DMS 273 treated with DMSO at 0.1 percent for 48 hours (cell line): ENCODE measurements at regions not wholly inside any gene's neighbourhood (a gene's known extent, or its start where the extent isn't known, plus 50 kb on each side); places are given as distances from the start of the nearest gene placed in this dataset.
"Not testable (repeated sequence)": the region's sequence is repeated elsewhere in the genome, so short reads cannot be mapped to it uniquely, and the experiment has no call there.

Source experiments
- DNase-seq: peaks from one replicate; lab custom pipeline; 2025; lab: John Stamatoyannopoulos, UW

- DNase-seq: no peak
Measured at GRCh38 chr7:73918926-73919693, 58.2 kb downstream of the TMEM270 start.

DNA sequence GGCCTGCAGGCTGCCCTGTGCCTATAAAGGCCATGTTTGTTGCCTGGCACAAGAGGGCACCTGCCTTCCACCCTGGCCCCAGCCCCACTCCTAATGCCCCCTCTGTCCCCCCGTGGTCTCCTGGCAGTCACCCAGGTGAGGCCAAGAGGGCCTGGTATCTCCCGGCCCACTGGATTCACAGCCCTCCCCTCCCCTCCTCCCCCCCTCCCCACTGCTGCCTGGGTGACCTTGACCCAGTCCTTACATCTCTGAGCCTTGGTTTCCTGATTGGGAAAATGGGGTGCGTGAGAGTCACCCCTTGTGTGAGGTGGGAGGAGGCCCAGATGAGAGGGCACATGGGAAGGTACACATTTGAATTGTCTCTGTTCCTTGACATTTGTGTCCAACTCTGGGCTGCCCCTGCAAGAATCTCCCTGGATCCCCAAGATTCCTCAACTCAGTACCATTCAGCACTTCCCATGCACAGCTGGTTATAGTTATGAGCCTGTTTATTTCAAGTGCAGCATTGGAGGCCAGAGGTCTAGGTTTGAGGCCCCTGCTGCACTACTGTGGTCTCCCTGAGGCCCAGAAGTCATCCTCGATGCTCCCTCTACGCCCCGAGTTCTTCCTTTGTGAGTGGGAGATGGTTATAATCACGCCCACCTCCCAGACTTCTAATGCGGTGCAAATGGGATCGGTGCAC, 58.9 kb downstream of the TMEM270 start:
- DNase-seq: no peak

DNA sequence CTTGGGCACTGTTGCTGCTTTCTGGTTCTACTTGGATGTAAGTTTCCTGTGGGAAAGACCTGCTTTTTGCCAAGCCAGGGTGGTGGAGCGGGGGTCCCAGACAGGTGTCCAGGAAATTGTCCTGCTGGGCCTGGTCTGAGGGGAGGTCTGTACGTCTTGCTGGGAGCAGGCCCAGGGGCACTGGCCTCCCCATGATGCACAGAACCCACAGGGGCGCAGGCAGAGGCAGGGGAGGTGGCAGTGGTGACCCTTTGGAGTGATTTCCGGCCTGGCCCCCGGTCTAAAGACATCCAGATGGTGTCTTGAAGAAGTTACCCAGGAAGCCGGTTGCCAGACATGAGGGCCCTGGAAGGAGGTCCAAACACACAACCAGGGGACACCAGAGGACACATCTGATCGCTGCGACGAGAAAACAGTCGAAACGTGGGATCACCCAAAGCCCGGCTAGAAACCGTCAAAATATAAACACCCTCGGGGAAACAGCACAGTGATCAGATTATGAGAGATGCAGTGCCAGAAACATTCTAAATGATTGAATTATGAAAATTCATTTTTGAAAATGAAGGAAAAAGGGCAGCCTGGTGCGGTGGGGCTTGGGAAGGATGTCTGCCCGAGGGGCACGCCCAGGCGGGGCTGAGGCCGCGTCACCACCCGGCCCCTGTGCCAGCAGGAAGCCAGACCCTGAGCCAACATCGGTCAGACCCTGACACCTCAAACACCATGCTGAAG, 59.6 kb downstream of the TMEM270 start:
- DNase-seq: no peak

- no peak for DNase-seq
Measured at GRCh38 chr7:73921623-73922528, 60.9 kb downstream of the TMEM270 start.

DNA sequence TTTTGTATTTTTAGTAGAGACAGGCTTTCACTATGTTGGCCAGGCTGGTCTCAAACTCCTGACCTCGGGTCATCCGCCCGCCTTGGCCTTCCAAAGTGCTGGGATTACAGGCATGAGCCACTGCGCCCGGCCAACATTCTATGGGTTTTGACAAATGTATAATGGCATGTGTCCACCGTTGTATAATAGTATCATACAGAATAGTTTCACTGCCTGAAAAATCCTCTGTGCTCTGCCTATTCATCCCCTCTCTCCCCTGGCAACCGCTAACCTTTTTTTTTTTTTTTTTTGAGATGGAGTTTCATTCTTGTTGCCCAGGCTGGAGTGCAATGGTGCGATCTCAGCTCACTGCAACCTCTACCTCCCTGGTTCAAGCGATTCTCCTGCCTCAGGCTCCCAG, 67.7 kb downstream of the TMEM270 start:
- not testable (repeated sequence) for DNase-seq

GRCh38 chr7:73931502-73931901, 70.5 kb downstream of the TMEM270 start:
- DNase-seq: no peak

GRCh38 chr7:73932364-73932763, 71.4 kb downstream of the TMEM270 start:
- DNase-seq: no peak

DNA sequence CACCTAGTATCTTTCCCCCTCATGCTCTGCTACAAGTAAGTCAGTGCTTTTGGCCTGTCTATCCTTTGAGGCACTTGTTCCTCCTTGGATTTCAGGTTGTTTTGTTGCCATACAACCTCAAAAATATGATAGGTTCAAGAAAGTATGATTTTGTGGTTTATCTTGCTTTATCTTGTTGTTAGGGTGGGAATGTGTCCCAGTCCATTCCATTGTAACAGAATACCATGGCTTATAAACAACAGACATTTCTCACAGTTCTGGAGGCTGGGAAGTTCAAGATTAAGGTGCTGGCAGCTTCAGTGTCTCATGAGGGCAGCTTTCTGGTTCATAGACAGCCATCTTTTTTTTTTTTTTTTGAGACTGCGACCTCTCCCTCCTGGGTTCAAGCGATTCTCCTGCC, 72.1 kb downstream of the TMEM270 start:
- DNase-seq: no peak

DNA sequence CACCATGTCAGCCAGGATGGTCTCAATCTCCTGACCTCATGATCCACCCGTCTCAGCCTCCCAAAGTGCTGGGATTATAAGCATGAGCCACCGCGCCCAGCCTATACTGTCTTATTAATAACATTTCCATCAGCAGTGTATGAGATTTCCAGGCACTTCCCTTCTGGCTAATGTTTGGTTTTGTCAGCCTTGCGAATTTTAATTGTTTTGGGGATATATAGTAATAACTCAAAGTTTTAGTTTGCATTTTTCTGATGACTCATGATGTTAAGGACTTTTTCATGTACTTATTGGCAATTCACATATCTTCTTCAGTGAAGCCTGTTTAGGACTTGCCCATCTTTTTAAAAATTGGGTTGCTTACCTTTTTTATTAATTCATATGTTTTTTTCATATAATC, 76.0 kb downstream of the TMEM270 start:
- DNase-seq: no peak

DNA sequence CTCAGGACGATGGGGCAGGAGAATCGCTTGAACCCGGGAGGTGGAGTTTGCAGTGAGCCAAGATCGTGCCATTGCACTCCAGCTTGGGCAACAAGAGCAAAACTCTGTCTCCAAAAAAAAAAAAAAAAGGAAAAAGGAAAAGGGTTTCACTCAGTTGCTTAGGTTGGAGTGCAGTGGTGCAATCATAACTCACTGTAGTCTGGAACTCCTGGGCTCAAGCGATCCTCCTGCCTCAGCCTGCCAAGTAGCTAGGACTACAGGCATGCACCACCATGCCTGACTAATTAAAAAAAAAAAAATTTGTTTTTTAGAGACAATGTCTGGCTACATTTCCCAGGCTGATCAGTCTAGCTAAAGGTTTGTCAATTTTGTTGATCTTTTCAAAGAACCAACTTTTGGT, 76.7 kb downstream of the TMEM270 start:
- not testable (repeated sequence) for DNase-seq

DNA sequence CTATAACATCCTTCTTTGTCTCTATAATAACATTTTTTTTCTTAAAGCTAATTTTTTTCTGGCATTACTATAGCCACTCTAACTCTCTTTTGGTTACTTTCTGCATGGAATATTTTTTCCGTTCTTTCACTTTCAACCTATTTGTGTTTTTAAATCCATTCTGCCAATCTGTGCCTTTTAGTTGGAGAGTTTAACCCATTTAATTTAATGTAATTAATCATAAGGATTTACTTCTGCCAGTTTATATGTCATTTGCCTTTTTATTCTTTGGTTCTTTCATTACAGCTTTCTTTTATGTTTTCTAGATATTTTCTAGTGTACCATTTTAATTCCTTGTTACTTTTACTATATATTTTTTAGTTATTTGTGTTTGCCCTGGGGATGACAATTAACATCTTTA, 78.6 kb downstream of the TMEM270 start:
- no peak for DNase-seq

DNA sequence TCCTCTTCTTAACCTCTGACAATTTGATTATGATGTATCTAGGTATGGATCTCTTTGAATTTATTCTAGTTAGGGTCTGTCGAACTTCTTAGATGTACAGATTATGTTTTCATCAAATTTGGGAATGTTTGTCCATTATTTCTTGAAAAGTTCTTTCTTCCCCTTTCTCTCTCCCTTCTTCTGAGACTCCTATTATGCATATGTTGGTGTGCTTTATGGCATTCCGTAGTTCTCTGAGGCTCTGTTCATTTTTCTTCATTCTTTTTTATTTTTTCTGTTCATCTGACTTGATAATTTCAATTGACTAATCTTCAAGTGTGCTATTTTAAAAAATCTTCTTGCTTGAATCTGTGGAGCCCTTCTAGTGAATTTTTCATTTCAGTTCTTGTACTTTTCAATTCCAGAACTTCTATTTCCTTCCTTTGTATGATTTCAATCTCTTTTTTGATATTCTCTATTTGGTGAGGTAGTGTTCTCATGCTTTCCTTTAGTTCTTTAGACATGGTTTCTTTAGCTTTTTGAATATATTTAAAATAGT, 79.8 kb downstream of the TMEM270 start:
- DNase-seq: no peak

DNA sequence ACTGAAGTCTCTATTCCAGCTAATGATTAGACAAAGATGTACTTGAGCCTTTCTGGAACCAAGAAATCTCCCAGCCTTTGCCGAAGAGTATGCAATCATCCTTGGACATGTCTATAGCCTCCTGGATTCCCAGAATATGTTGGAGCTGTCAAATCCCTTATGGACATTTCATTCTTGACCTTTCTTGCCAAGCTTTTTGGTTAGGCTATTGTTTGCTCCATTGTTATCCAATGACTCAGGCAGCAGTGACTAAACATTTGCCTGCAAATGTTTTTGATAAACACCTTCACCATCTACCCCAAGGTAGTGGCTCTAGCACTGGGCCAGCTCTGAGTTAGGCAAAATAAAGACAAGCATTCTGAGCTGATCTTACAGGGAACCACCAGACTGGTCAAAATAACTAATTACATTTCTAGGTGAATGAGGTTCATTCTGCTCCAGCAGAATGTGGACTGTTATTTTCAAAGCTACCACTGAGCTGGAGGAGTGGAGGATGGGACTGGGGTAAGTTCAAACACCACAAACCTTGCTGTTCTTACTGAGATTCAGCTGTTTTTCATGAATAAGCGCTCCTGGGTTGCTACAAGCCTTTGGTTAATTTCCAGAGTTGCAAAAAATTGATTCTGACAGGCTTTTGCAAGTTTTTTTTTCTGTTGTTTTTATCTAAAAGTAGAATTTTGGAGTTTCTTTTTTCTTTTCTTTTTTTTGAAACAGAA, 81.0 kb downstream of the TMEM270 start:
- DNase-seq: no peak

DNA sequence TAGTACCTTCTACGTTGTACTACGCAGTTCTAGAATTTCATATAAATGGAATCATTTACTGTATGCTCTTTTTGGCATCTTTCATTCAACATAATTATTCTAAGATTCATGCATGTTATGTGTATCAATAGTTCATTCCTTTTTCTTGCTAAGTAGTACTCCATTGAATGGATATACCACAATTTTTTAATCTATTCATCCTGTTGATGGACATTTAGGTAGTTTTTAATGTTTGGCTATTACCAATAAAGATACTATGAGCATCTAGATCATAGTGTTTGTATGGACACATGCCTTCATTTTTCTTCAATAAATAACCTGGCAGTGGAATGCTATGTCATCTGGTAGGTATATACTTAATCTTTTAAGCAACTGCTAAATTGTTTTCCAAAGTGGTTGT, 83.0 kb upstream of the ELN start:
- no peak for DNase-seq

DNA sequence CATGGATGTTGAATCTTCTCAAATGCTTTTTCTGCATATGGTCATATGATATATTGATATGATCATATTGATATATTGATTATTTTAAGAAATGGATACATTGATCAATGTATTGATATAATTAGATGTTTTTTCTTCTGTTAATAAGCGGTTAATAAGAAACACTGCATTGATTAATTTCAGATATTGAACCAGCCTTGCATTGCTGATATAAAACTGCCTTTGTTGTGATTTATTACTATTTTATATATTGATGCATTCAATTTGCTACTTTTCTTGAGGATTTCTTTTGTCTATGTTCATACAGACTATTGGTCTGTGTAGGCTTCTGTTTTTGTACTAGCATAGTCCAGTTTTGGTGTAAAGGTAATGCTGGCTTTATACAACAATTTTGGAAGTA, 79.7 kb upstream of the ELN start:
- no peak for DNase-seq

DNA sequence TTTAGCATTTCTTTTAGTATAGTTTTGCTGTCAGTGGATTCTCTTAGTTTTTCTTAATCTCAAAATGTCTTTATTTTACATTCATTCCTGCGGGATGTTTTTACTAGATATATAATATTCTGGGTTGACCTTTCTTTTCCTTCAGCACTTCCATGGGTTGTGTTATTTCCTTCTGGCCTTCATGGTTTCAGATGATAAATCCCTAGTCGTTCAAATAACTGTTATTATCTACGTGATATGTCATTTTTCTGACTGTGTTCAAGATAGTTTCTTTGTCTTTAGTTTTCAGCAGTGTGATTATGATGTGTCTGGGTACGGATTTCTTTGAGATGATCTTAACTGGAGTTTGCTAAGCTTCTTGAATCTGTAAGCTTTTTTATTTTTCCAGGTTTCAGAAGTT, 75.7 kb upstream of the ELN start:
- DNase-seq: no peak

DNA sequence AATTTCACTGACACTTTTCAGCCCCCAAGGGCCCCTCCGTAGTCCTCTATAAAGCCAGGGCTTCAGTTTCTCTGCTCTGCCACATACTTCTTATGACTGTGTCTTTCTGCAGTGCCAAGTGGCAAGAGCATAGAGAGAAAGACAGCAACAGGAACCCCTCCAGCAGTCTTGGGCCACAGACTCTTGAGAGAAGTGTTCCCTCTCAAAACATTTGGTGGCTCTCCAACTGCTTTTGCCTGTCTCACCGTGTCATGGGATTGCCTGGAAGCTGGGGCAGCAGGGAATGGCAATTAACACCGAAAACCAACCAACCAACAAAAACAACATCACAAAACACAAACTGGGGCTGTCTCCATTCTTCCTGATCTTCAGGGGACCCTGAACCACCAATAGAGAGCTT, 73.8 kb upstream of the ELN start:
- DNase-seq: no peak

- no peak for DNase-seq
Measured at GRCh38 chr7:73954861-73955260, 73.1 kb upstream of the ELN start.

DNA sequence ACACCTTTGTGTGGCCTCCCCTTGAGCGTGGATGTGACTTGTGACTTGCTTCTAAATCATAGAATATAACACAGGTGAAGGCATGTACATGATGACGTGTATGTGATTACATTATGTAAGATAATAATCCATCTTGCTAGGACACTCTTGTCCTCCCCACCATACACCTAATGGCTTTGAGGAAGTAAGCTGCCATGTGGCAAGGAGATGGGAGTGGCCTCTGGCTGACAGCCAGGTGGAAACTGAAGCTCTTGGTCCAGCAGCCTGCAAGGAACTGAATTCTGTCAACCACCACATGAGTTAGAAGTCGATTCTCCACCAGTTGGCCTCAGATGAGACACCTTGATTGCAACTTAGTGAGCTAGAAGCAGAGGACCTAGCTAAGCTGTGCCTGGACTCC, 67.4 kb upstream of the ELN start:
- no peak for DNase-seq

DNA sequence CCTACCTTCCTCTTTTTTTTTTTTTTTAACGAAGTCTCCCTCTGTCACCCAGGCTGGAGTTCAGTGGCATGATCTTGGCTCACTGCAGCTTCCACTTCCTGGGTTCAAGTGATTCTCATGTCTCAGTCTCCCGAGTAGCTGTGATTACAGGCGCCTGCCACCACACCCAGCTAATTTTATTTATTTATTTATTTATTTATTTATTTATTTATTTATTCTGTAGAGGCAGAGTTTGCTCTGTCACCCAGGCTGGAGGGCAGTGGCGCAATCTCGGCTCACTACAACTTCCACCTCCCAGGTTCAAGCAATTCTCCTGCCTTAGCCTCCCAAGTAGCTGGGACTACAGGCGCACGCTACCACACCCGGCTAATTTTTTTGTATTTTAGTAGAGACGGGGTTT, 66.0 kb upstream of the ELN start:
- not testable (repeated sequence) for DNase-seq

DNA sequence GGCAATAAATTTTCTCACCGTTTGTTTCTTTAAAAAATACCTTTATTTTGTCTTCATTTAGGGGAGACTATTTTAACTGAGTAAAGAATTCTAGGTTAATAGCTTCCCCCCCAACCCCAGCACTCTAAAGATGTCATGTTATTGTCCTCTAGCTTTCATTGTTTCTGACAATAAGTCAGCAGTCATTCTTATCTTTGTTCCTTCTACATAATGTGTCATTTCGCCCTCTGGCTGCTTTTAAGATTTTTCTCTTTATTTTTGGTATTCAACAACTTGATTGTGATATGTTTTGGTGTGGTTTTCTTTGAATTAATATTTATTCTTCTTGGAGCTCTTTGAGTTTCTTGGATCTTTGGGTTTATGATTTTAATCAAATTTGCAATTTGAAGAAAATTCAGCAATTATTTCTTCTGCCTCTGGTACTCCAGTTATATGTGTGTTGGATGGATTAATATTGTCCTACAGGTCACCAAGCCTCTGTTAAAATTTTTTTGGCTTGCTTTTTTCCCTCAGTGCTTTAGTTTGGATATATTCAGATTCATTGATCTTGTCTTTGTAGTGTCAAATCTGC, 64.6 kb upstream of the ELN start:
- DNase-seq: peak; percentile 33
